Fibroblast of skin of left quadriceps (primary cell): ENCODE measurements at regions not wholly inside any gene's neighbourhood (a gene's known extent, or its start where the extent isn't known, plus 50 kb on each side); places are given as distances from the start of the nearest gene placed in this dataset.

Experiments used
- DNase-seq, 2 experiments: peaks; one replicate each; pipeline ENCODE4 v3.0.0-alpha.2; 2013; ENCODE audit warnings: low read depth in 2 of 2

DNA sequence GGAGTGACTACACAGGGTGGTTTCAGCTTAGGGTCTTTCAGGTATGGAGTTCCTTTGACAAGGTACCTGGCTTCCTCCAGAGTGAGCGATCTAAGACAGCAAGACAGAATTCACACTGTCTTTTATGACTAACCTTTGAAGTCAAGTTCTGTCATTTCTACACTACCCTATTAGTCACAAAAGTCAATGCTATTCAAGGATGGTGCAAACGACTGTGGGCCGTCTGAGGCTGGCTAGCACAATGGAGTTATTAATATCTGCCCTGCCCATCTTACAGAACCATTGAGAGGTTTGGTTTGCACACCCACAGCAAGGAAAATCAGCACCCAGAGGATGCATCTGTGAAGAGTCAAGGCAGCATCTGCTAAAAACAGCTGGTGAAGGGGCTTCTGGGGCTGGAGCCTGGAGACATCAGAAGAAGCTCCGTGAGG, 62.9 kb upstream of the XCR1 start:
- DNase-seq = no peak

DNA sequence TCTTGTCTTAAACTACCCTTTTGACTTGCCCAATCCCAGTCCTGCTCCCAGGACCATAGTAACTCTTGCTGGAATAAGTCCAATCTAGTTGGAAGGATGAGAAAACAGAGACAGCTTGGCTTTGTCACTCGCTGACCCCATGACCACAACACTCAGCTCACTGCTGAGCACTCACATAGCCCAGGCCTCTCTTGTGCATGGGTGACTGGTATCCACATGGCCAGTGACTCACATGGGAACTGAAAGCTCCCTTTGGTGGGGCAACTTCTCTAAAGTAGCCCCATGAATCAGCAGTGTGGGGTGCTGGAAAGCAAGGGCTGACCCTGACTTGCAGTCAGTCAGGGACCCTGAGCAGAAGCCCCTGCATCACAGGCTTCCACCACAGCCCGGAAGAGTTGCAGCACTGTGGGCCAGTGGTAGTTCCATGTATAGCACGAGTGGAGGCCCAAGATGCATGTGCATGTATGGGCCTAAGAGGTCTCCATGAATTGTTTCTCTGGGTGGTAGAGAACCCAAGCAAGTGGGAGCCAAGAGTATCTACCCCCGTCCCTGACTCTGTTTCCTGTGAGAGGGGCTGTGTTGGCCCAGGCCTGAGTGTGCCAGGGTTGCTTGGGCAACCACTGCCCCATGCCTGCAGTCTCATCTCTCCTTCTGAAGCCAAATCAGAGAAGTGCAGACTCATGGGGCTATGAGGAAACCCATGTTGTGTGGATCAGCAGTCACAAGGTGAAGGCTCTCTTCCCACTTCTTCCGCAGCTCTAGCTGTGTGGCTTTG, 62.1 kb upstream of the XCR1 start:
- DNase-seq = no peak

GRCh38 chr3:46087871-46088270, 60.6 kb upstream of the XCR1 start:
- no peak for DNase-seq

GRCh38 chr3:46086986-46087385, 59.7 kb upstream of the XCR1 start:
- no peak for DNase-seq

GRCh38 chr3:46086083-46086437, 58.8 kb upstream of the XCR1 start:
- no peak for DNase-seq

DNA sequence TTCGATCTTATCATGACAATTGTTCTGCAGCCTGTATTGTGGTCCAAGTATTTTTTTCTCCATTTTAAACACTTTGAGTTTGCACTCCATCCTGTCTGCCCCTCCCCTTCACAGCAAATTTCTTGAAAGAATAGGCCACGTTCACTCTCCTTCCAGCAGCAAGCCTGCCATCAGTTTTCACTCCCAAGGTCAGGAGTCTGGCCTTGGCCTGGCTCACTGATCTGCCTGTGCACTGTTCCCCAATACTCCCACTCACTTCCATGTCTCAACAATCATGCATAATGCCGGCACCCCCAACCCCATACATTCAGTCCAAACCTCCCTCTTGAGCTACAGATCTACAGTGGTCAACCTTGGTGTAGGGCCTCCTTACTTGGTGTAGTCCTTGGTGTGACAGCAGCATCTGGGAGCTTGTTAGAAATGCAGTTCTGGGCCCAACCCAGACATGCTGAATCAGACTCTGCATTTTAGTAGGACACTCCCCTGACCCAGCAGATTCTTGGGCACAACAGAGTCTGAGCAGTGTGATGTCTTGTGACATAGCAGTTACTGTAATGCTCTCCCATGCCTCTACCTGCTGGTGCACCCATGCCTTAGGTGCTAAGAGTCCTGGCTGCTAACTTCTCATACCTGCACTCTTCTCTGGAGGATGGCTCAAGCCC, 58.3 kb upstream of the XCR1 start:
- DNase-seq = no peak

- no peak for DNase-seq
Observed at GRCh38 chr3:46083956-46084355, 56.7 kb upstream of the XCR1 start.

GRCh38 chr3:46082849-46083248, 55.6 kb upstream of the XCR1 start:
- DNase-seq = no peak

- no peak for DNase-seq
Observed at GRCh38 chr3:46082021-46082420, 54.7 kb upstream of the XCR1 start.

GRCh38 chr3:46080969-46081345, 53.7 kb upstream of the XCR1 start:
- no peak for DNase-seq

DNA sequence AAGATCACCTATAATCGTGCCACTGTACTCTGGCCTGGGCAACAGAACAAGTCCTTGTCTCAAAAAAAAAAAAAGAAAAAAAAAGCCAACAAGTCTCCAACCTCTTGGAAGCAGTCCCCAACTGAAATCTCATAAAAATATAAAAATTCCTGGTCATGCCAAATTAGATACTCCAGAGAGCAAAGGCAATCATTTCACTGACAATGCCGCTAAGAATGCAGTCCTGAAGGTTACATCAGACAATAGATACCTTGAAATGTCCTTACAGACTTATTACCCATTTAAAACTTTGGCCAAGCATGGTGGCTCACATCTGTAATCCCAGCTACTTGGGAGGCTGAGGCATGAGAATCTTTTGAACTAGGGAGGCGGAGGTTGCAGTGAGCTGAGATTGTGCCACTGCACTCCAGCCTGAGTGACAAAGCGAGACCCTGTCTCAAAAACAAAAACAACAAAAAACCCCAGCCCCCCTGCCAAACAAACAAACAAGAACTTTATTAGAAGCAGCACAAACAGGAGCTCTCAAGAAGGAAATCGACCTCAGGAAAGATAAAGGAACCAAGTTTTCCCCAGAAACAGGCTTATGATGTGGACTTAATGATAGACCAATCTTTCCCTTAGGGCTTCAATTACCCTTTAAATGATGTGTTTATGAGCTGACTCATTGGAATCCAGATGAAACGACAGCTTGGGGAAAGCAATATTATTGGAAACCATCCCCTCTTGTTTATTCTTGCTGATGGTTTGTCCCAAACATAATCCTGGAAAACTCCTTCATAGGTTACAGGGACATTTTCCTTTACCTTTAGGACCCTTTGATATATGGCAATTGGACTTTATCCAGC, 53.1 kb upstream of the XCR1 start:
- peak in 1 of 2 experiments; percentile 5 for DNase-seq

- peak; percentile 83 for DNase-seq
Observed at GRCh38 chr3:46078712-46079400, 51.6 kb upstream of the XCR1 start.
